Retinal pigment epithelial cell (primary cell): ENCODE measurements at regions not wholly inside any gene's neighbourhood (a gene's known extent, or its start where the extent isn't known, plus 50 kb on each side); places are given as distances from the start of the nearest gene placed in this dataset.

Experiments
- DNase-seq: peaks from one replicate; pipeline ENCODE4 v3.0.0-alpha.2; 2010; ENCODE audit warnings: low read depth
- H3K4me3 ChIP-seq: 2 replicates; pipeline ENCODE4 v1.5.1; 2011; ENCODE audit warnings: mild to moderate bottlenecking, low read length, control low read depth, moderate library complexity
- CTCF ChIP-seq: conservative IDR thresholded peaks from 2 replicates; pipeline ENCODE4 v1.5.1; 2011; ENCODE audit warnings: low read depth, low read length, control low read depth, inconsistent platforms

- no peak for TF ChIP-seq CTCF
- no peak for DNase-seq
- H3K4me3 ChIP-seq, result no peak overlapping the region
Measured at GRCh38 chr3:88573472-88573871, 423.7 kb downstream of the C3orf38 start.

GRCh38 chr3:88574146-88574545 lies 424.4 kb downstream of the C3orf38 start:
- no peak overlapping the region for H3K4me3 ChIP-seq
- no peak for DNase-seq
- TF ChIP-seq CTCF, result no peak

GRCh38 chr3:88584451-88584850 lies 434.7 kb downstream of the C3orf38 start:
- TF ChIP-seq CTCF, result no peak
- no peak overlapping the region for H3K4me3 ChIP-seq
- DNase-seq, result no peak

GRCh38 chr3:88586121-88586640 lies 436.4 kb downstream of the C3orf38 start:
- DNase-seq, result no peak
- no peak for TF ChIP-seq CTCF
- no peak overlapping the region for H3K4me3 ChIP-seq

- H3K4me3 ChIP-seq, result no peak overlapping the region
- TF ChIP-seq CTCF, result no peak
- DNase-seq, result peak; percentile 42
Measured at GRCh38 chr3:88589138-88589537, 439.4 kb downstream of the C3orf38 start.

GRCh38 chr3:88595026-88595425 lies 445.3 kb downstream of the C3orf38 start:
- TF ChIP-seq CTCF, result no peak
- peak; percentile 88 for DNase-seq
- no peak overlapping the region for H3K4me3 ChIP-seq

GRCh38 chr3:88596451-88596850 lies 446.7 kb downstream of the C3orf38 start:
- no peak for DNase-seq
- TF ChIP-seq CTCF, result no peak
- H3K4me3 ChIP-seq, result no peak overlapping the region
